Kidney epithelial cell (primary cell): ENCODE measurements at regions not wholly inside any gene's neighbourhood (a gene's known extent, or its start where the extent isn't known, plus 50 kb on each side); places are given as distances from the start of the nearest gene placed in this dataset.

Experiments
- DNase-seq: peaks from one replicate; pipeline ENCODE4 v3.0.0-alpha.2; 2010; ENCODE audit warnings: low read depth
- H3K27me3 ChIP-seq: 2 replicates; pipeline ENCODE4 v1.6.0; 2011; ENCODE audit warnings: low read length; ENCODE audit not compliant: control insufficient read depth, insufficient read depth
- H3K36me3 ChIP-seq: 2 replicates; pipeline ENCODE4 v1.5.1; 2011; ENCODE audit warnings: low read length; ENCODE audit not compliant: control insufficient read depth, insufficient read depth
- H3K4me3 ChIP-seq: 2 replicates; pipeline ENCODE4 v1.5.1; 2011; ENCODE audit warnings: low read depth, mild to moderate bottlenecking, control low read depth, low read length
- TF ChIP-seq, protein P1 (sequence below): IDR thresholded peaks from 2 replicates; pipeline ENCODE4 v1.5.1; 2011; ENCODE audit warnings: mild to moderate bottlenecking, moderate library complexity, low read length, control low read depth, inconsistent platforms; ENCODE audit not compliant: insufficient read depth, poor library complexity, severe bottlenecking

- TF ChIP-seq, protein P1, sequence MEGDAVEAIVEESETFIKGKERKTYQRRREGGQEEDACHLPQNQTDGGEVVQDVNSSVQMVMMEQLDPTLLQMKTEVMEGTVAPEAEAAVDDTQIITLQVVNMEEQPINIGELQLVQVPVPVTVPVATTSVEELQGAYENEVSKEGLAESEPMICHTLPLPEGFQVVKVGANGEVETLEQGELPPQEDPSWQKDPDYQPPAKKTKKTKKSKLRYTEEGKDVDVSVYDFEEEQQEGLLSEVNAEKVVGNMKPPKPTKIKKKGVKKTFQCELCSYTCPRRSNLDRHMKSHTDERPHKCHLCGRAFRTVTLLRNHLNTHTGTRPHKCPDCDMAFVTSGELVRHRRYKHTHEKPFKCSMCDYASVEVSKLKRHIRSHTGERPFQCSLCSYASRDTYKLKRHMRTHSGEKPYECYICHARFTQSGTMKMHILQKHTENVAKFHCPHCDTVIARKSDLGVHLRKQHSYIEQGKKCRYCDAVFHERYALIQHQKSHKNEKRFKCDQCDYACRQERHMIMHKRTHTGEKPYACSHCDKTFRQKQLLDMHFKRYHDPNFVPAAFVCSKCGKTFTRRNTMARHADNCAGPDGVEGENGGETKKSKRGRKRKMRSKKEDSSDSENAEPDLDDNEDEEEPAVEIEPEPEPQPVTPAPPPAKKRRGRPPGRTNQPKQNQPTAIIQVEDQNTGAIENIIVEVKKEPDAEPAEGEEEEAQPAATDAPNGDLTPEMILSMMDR = no peak
- Histone ChIP-seq H3K27me3 (no peaks in the 10 kb centered on the region), H3K4me3 (no peak overlapping the region), H3K36me3 (no peaks in the 10 kb centered on the region)
- DNase-seq = no peak
These were observed 53.8 kb upstream of the VCX start for GRCh38 chrX:7789200-7789599.

DNA sequence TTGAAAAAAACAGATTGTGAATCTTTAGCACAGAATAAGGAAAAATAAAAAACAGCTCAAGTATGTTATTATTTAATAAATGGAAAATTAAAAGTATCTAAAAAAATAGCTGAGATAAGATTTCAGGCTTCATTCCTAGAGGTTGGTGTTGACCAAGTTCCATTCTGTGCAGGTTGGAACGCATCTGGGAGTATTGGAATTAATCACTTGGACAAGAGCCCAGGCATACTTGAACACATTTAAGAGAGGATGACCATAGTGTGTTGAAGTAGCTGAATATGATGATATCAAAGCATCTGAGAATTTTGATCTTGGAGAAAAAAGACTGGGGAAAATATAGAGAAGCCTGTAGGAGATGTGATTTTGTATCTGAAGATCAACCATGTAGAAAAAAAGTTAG is 54.6 kb upstream of the VCX start:
- Histone ChIP-seq H3K27me3 (no peaks in the 10 kb centered on the region), H3K4me3 (no peak overlapping the region), H3K36me3 (no peaks in the 10 kb centered on the region)
- TF ChIP-seq, protein P1 = no peak
- no peak for DNase-seq

GRCh38 chrX:7787714-7788113 is 55.3 kb upstream of the VCX start:
- no peak for DNase-seq
- Histone ChIP-seq H3K4me3 (no peak overlapping the region), H3K36me3 (no peaks in the 10 kb centered on the region), H3K27me3 (no peaks in the 10 kb centered on the region)
- TF ChIP-seq, protein P1 = no peak

- TF ChIP-seq, protein P1 = no peak
These were observed 58.4 kb upstream of the VCX start for GRCh38 chrX:7784580-7784979.

DNA sequence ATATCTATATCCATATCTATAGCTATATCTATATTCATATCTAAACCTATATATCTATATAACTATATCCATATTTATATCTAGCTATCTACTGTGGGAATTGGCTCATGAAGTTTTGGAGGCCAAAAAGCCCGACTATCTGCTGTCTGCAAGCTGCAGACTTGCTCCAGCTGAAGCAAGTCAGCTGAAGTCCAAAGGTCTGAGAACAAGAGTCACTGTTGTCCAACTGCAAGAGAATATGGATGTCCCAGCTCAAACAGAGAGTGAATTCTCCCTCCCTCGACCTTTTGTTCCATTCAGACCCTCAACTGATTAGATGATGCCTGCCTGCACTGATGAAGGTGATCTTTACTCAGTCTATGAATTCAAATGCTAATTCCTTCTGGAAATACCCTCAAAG is 63.3 kb upstream of the VCX start:
- no peak for DNase-seq
- H3K4me3 ChIP-seq = no peak overlapping the region
- no peaks in the 10 kb centered on the region for H3K27me3 ChIP-seq
- H3K36me3 ChIP-seq = no peaks in the 10 kb centered on the region
- TF ChIP-seq, protein P1 = no peak

More at GRCh38 chrX:7784580-7784979, 58.4 kb upstream of the VCX start:
- H3K27me3 ChIP-seq = no peaks in the 10 kb centered on the region
- no peak for DNase-seq
- no peak overlapping the region for H3K4me3 ChIP-seq
- no peaks in the 10 kb centered on the region for H3K36me3 ChIP-seq

DNA sequence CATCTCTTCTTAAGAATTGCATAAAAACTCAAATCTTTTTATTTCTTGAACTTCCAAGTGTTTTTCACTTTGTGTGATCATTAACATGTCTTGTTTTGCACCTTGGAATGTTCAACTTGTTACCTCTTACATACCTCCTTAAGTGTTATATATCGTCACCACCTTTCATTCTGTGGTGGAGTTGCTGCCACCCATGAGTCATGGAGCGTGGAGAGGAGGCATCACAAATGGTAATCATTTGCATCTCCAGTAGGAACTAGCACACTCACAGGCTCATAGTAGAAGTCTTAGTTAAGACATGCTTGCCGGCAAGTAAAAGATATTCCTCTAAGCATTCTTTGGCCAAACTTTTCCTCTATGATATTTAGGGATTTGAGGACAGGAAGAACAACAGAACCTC is 67.0 kb upstream of the VCX start:
- Histone ChIP-seq H3K4me3 (no peak overlapping the region), H3K36me3 (no peaks in the 10 kb centered on the region), H3K27me3 (no peaks in the 10 kb centered on the region)
- TF ChIP-seq, protein P1 = no peak
- DNase-seq = no peak
